Activated gamma-delta T cell treated with Interleukin-2 at 50 U/mL for 16 hours (primary cell): ENCODE measurements at regions not wholly inside any gene's neighbourhood (a gene's known extent, or its start where the extent isn't known, plus 50 kb on each side); places are given as distances from the start of the nearest gene placed in this dataset.
"Not testable (repeated sequence)": the region's sequence is repeated elsewhere in the genome, so short reads cannot be mapped to it uniquely, and the experiment has no call there.

ENCODE experiments used
- DNase-seq: peaks from one replicate; pipeline ENCODE4 v3.0.0-alpha.2; 2020

- no peak for DNase-seq
Observed at GRCh38 chrX:47302396-47302795, 68.0 kb upstream of the ZNF157 start.

- DNase-seq: not testable (repeated sequence)
Observed at GRCh38 chrX:47306471-47307023, 63.8 kb upstream of the ZNF157 start.

- DNase-seq: peak; percentile 18
Observed at GRCh38 chrX:47311932-47312774, 58.2 kb upstream of the ZNF157 start.

- DNase-seq: no peak
Observed at GRCh38 chrX:47313056-47313455, 57.3 kb upstream of the ZNF157 start.

- DNase-seq: no peak
Observed at GRCh38 chrX:47316276-47317025, 53.9 kb upstream of the ZNF157 start.
